ENCODE measurements at regions not wholly inside any gene's neighbourhood (a gene's known extent, or its start where the extent isn't known, plus 50 kb on each side); places are given as distances from the start of the nearest gene placed in this dataset.

GRCh38 chr15:39246523-39246922 lies 334.4 kb upstream of the THBS1 start:
- no peak for TF ChIP-seq CTCF (IDR thresholded peaks at IDR 0.05; ENCODE audit: borderline replicate concordance, insufficient read depth, low read depth, low read length)
- H3K4me3 ChIP-seq (ENCODE audit: low read depth, low read length): no peak overlapping the region

- H3K4me3 ChIP-seq (ENCODE audit: low read depth, low read length): no peak overlapping the region
- TF ChIP-seq CTCF (IDR thresholded peaks at IDR 0.05; ENCODE audit: borderline replicate concordance, insufficient read depth, low read depth, low read length): no peak
Measured at GRCh38 chr15:39247574-39247973, 333.3 kb upstream of the THBS1 start.

GRCh38 chr15:39248204-39248603 lies 332.7 kb upstream of the THBS1 start:
- H3K4me3 ChIP-seq (ENCODE audit: low read depth, low read length): no peak overlapping the region
- TF ChIP-seq CTCF (IDR thresholded peaks at IDR 0.05; ENCODE audit: borderline replicate concordance, insufficient read depth, low read depth, low read length): no peak

GRCh38 chr15:39250001-39250400 lies 330.9 kb upstream of the THBS1 start:
- no peak overlapping the region for H3K4me3 ChIP-seq (ENCODE audit: low read depth, low read length)
- no peak for TF ChIP-seq CTCF (IDR thresholded peaks at IDR 0.05; ENCODE audit: borderline replicate concordance, insufficient read depth, low read depth, low read length)

GRCh38 chr15:39250460-39251186 lies 330.3 kb upstream of the THBS1 start:
- no peak for TF ChIP-seq CTCF (IDR thresholded peaks at IDR 0.05; ENCODE audit: borderline replicate concordance, insufficient read depth, low read depth, low read length)
- no peak overlapping the region for H3K4me3 ChIP-seq (ENCODE audit: low read depth, low read length)

GRCh38 chr15:39251413-39252133 lies 329.3 kb upstream of the THBS1 start:
- no peak overlapping the region for H3K4me3 ChIP-seq (ENCODE audit: low read depth, low read length)
- TF ChIP-seq CTCF (IDR thresholded peaks at IDR 0.05; ENCODE audit: borderline replicate concordance, insufficient read depth, low read depth, low read length): no peak

GRCh38 chr15:39252134-39252470 lies 328.8 kb upstream of the THBS1 start:
- H3K4me3 ChIP-seq (ENCODE audit: low read depth, low read length): no peak overlapping the region

More at GRCh38 chr15:39252134-39252470, 328.8 kb upstream of the THBS1 start:
- TF ChIP-seq CTCF (IDR thresholded peaks at IDR 0.05; ENCODE audit: borderline replicate concordance, insufficient read depth, low read depth, low read length): no peak

Measured in GM12875 (cell line).